SK-N-SH treated with all-trans-retinoic acid at 6 μM for 48 hours (cell line): ENCODE measurements at regions not wholly inside any gene's neighbourhood (a gene's known extent, or its start where the extent isn't known, plus 50 kb on each side); places are given as distances from the start of the nearest gene placed in this dataset.

Source experiments
- PPARA ChIP-seq: fragments of 250-450 bp; sonication (Bioruptor Pico); IDR thresholded peaks from 2 replicates; pipeline ENCODE4 v1.5.0; 2020; ENCODE audit warnings: mild to moderate bottlenecking, borderline replicate concordance
- TCF4 ChIP-seq: fragments of 250-450 bp; sonication (Bioruptor Pico); IDR thresholded peaks from 2 replicates; pipeline ENCODE4 v1.8.0; 2021; ENCODE audit warnings: mild to moderate bottlenecking, moderate library complexity, borderline replicate concordance
- ZFP30 ChIP-seq: fragments of 450-650 bp; formaldehyde crosslinking; IDR thresholded peaks from 2 replicates; pipeline ENCODE4 v1.5.0; 2022; ENCODE audit warnings: mild to moderate bottlenecking, moderate library complexity

DNA sequence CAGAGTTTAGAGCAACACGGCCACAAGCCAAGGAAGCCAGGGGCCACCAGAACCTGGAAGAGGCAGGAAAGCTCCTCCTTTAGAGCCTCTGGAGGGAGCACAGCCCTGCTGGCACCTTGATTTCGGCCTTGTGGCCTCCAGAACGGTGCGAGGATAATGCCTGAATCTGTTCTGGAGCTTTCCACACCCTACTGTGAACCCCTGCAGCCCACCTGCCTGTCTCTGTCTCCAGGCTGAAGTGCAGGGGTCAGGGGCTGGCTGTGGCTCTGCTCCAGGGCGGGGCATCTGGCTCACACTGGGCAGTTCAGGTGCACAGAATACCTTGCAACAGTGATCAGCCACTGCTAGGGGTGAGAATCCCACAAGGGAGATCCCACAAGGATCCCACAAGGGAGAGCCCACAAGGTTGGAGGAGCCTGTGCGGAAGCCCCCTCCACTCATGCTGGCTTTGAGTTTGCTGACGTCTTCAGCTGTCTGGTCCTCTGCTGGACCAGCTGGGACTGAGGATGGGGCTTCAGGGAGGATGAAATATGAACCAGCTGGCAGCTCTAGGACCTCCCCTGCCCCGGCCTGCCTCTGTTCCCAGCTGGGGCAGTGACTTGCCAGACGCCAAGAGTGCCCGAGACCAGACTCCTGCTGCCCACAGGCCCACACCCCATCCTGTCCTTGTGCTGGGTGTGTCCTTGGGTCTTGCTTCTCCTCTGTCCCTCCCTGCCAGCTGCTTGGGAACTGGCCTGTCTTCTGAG is 56.4 kb upstream of the OTOS start:
- TF ChIP-seq PPARA (CRISPR knock-in tag) (no peak), ZFP30 (no peak), TCF4 (CRISPR knock-in tag) (no peak)
